GM23338 (cell line): ENCODE measurements at regions not wholly inside any gene's neighbourhood (a gene's known extent, or its start where the extent isn't known, plus 50 kb on each side); places are given as distances from the start of the nearest gene placed in this dataset.

Experiments used
- ATAC-seq: fragments of 200-7000 bp; cut with Tn5 transposase; 3 replicates; pipeline ENCODE4 v1.9.1; 2020
- DNase-seq: peaks from one replicate; pipeline ENCODE4 v3.0.0-alpha.2; 2015; ENCODE audit warnings: low spot score
- H2AFZ ChIP-seq: fragments of 200-600 bp; sonication (generic); 2 replicates; pipeline ENCODE4 v1.8.0; 2016; ENCODE audit warnings: antibody characterized with exemption, mild to moderate bottlenecking, moderate library complexity
- H3F3A ChIP-seq: fragments of 200-600 bp; sonication (generic); replicated peaks from 2 replicates; pipeline ENCODE4 v1.8.0; 2017; ENCODE audit warnings: antibody characterized with exemption, mixed run types, low read depth
- H3K27ac ChIP-seq: fragments of 200-600 bp; sonication (generic); 2 replicates; pipeline ENCODE4 v1.6.1; 2016; ENCODE audit warnings: low read depth
- H3K27me3 ChIP-seq: fragments of 200-600 bp; sonication (generic); 2 replicates; pipeline ENCODE4 v1.8.0; 2016; ENCODE audit warnings: mild to moderate bottlenecking, mixed run types, moderate library complexity; ENCODE audit not compliant: insufficient read depth
- H3K36me3 ChIP-seq: fragments of 200-600 bp; sonication (generic); 2 replicates; pipeline ENCODE4 v1.8.0; 2016; ENCODE audit warnings: mild to moderate bottlenecking; ENCODE audit not compliant: insufficient read depth
- H3K4me1 ChIP-seq: fragments of 200-600 bp; sonication (generic); 2 replicates; pipeline ENCODE4 v1.8.0; 2016; ENCODE audit warnings: mild to moderate bottlenecking, moderate library complexity; ENCODE audit not compliant: insufficient read depth
- H3K4me2 ChIP-seq: fragments of 200-600 bp; sonication (generic); 2 replicates; pipeline ENCODE4 v1.7.1; 2017; ENCODE audit warnings: mixed run types
- H3K4me3 ChIP-seq: fragments of 200-600 bp; sonication (generic); 2 replicates; pipeline ENCODE4 v1.6.1; 2016; ENCODE audit warnings: mixed run types
- H3K79me2 ChIP-seq: fragments of 200-600 bp; sonication (generic); replicated peaks from 2 replicates; pipeline ENCODE4 v1.8.0; 2017; ENCODE audit warnings: mild to moderate bottlenecking; ENCODE audit not compliant: insufficient read depth
- H3K9me2 ChIP-seq: fragments of 200-600 bp; sonication (generic); 2 replicates; pipeline ENCODE4 v1.8.0; 2017; ENCODE audit not compliant: insufficient read depth
- H4K20me1 ChIP-seq: fragments of 200-600 bp; sonication (generic); replicated peaks from 2 replicates; pipeline ENCODE4 v1.8.0; 2017; ENCODE audit warnings: mild to moderate bottlenecking; ENCODE audit not compliant: insufficient read depth
- H3K27ac Mint-ChIP-seq: 2 replicates; pipeline ENCODE4 v1.8.0; 2020; ENCODE audit warnings: inconsistent platforms, mild to moderate bottlenecking, moderate library complexity, mixed read lengths
- H3K27me3 Mint-ChIP-seq: 3 replicates; pipeline ENCODE4 v1.8.0; 2022; ENCODE audit warnings: low read depth, mild to moderate bottlenecking, moderate library complexity, mixed read lengths, inconsistent platforms; ENCODE audit not compliant: insufficient read depth, poor library complexity
- H3K36me3 Mint-ChIP-seq: 3 replicates; pipeline ENCODE4 v1.8.0; 2021; ENCODE audit warnings: low read depth, mild to moderate bottlenecking, inconsistent platforms, moderate library complexity, mixed read lengths
- H3K4me1 Mint-ChIP-seq: 3 replicates; pipeline ENCODE4 v1.8.0; 2020; ENCODE audit warnings: mild to moderate bottlenecking, inconsistent platforms, mixed read lengths
- H3K4me3 Mint-ChIP-seq: 3 replicates; pipeline ENCODE4 v1.8.0; 2021; ENCODE audit warnings: moderate library complexity, mild to moderate bottlenecking, inconsistent platforms, mixed read lengths
- H3K9me3 Mint-ChIP-seq: 3 replicates; pipeline ENCODE4 v1.8.0; 2020; ENCODE audit warnings: moderate library complexity, mild to moderate bottlenecking, inconsistent platforms, mixed read lengths
- CREB1 ChIP-seq: fragments of 250-450 bp; sonication (Bioruptor Pico); IDR thresholded peaks from 2 replicates; pipeline ENCODE4 v1.5.0; 2020; ENCODE audit warnings: low read depth, mild to moderate bottlenecking, moderate library complexity
- EZH2 ChIP-seq: fragments of 200-600 bp; sonication (generic); IDR thresholded peaks from one replicate; pipeline ENCODE4 v1.8.0; 2017; ENCODE audit warnings: antibody characterized with exemption, mild to moderate bottlenecking, low read depth; ENCODE audit not compliant: unreplicated experiment
- EZH2phosphoT487 ChIP-seq: fragments of 200-600 bp; sonication (generic); IDR thresholded peaks from one replicate; pipeline ENCODE4 v1.8.1; 2018; ENCODE audit warnings: antibody characterized with exemption; ENCODE audit not compliant: unreplicated experiment
- JUNB ChIP-seq: IDR thresholded peaks from one replicate; pipeline ENCODE4 v1.6.1; 2016; ENCODE audit warnings: antibody characterized with exemption; ENCODE audit not compliant: unreplicated experiment
- NANOG ChIP-seq: IDR thresholded peaks from 2 replicates; pipeline ENCODE4 v1.6.1; 2016; ENCODE audit warnings: antibody characterized with exemption, borderline replicate concordance
- STAT1 ChIP-seq: IDR thresholded peaks from one replicate; pipeline ENCODE4 v1.6.1; 2016; ENCODE audit warnings: antibody characterized with exemption; ENCODE audit not compliant: unreplicated experiment
- ZNF114 ChIP-seq: fragments of 250-450 bp; sonication (Bioruptor Pico); IDR thresholded peaks from 2 replicates; pipeline ENCODE4 v1.5.0; 2020; ENCODE audit warnings: mild to moderate bottlenecking, moderate library complexity
- ZNF331 ChIP-seq: fragments of 250-450 bp; sonication (Bioruptor Pico); IDR thresholded peaks from 2 replicates; pipeline ENCODE4 v1.5.0; 2020; ENCODE audit warnings: low read depth, mild to moderate bottlenecking, moderate library complexity
- TF ChIP-seq, protein P1 (sequence below): fragments of 250-450 bp; sonication (Bioruptor Pico); IDR thresholded peaks from 2 replicates; pipeline ENCODE4 v1.5.0; 2020; ENCODE audit warnings: mild to moderate bottlenecking, moderate library complexity
- TF ChIP-seq, protein P2 (sequence below): IDR thresholded peaks from 2 replicates; pipeline ENCODE4 v1.6.1; 2016; ENCODE audit warnings: antibody characterized with exemption
- TF ChIP-seq, protein P3 (sequence below): IDR thresholded peaks from one replicate; pipeline ENCODE4 v1.6.1; 2018; ENCODE audit warnings: antibody characterized with exemption; ENCODE audit not compliant: unreplicated experiment

DNA sequence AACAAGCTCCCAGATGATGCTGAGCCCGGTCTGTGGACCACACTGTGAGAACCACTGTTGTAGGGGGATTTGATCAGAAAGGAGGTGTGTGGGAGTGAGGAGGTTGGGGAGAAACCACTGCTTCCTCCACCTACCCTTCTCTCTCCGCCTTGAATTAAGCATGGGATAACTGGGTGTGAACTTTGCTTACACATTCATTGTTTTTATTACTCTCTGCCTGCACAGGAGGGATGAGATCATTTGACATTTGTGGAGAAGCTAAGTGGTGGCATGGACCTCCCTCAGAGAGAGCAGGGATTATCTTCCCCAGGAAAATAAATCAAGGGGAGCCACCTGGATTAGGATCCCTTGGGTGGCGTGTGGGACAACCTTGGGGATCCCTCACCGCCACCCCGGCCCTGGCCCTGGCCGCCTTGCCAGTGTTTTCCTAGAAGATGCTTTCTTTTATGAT is 212.1 kb upstream of the ATP6AP2 start:
- no peak overlapping the region for H3K4me3 Mint-ChIP-seq
- H3K79me2 ChIP-seq = no peaks in the 10 kb centered on the region
- H3K27me3 Mint-ChIP-seq = peaks cover 4% of the 10 kb centered on the region
- no peaks in the 10 kb centered on the region for H3K36me3 ChIP-seq
- H3K27me3 ChIP-seq = no peaks in the 10 kb centered on the region
- no peaks in the 10 kb centered on the region for H4K20me1 ChIP-seq
- no peak for DNase-seq
- H3K4me1 Mint-ChIP-seq = no peaks in the 10 kb centered on the region
- H2AFZ ChIP-seq = no peak overlapping the region
- H3K9me2 ChIP-seq = no peaks in the 10 kb centered on the region
- H3K36me3 Mint-ChIP-seq = no peaks in the 10 kb centered on the region
- no peak for ATAC-seq
- no peaks in the 10 kb centered on the region for H3F3A ChIP-seq
- H3K27ac ChIP-seq = no peak overlapping the region
- H3K4me1 ChIP-seq = no peaks in the 10 kb centered on the region
- peaks cover 11% of the 10 kb centered on the region; the same call in 2 of the 3 replicates for H3K9me3 Mint-ChIP-seq
- no peak for TF ChIP-seq EZH2
- TF ChIP-seq NANOG = no peak
- TF ChIP-seq EZH2phosphoT487 = no peak
- TF ChIP-seq CREB1 (CRISPR knock-in tag) = no peak
- TF ChIP-seq, protein P1, sequence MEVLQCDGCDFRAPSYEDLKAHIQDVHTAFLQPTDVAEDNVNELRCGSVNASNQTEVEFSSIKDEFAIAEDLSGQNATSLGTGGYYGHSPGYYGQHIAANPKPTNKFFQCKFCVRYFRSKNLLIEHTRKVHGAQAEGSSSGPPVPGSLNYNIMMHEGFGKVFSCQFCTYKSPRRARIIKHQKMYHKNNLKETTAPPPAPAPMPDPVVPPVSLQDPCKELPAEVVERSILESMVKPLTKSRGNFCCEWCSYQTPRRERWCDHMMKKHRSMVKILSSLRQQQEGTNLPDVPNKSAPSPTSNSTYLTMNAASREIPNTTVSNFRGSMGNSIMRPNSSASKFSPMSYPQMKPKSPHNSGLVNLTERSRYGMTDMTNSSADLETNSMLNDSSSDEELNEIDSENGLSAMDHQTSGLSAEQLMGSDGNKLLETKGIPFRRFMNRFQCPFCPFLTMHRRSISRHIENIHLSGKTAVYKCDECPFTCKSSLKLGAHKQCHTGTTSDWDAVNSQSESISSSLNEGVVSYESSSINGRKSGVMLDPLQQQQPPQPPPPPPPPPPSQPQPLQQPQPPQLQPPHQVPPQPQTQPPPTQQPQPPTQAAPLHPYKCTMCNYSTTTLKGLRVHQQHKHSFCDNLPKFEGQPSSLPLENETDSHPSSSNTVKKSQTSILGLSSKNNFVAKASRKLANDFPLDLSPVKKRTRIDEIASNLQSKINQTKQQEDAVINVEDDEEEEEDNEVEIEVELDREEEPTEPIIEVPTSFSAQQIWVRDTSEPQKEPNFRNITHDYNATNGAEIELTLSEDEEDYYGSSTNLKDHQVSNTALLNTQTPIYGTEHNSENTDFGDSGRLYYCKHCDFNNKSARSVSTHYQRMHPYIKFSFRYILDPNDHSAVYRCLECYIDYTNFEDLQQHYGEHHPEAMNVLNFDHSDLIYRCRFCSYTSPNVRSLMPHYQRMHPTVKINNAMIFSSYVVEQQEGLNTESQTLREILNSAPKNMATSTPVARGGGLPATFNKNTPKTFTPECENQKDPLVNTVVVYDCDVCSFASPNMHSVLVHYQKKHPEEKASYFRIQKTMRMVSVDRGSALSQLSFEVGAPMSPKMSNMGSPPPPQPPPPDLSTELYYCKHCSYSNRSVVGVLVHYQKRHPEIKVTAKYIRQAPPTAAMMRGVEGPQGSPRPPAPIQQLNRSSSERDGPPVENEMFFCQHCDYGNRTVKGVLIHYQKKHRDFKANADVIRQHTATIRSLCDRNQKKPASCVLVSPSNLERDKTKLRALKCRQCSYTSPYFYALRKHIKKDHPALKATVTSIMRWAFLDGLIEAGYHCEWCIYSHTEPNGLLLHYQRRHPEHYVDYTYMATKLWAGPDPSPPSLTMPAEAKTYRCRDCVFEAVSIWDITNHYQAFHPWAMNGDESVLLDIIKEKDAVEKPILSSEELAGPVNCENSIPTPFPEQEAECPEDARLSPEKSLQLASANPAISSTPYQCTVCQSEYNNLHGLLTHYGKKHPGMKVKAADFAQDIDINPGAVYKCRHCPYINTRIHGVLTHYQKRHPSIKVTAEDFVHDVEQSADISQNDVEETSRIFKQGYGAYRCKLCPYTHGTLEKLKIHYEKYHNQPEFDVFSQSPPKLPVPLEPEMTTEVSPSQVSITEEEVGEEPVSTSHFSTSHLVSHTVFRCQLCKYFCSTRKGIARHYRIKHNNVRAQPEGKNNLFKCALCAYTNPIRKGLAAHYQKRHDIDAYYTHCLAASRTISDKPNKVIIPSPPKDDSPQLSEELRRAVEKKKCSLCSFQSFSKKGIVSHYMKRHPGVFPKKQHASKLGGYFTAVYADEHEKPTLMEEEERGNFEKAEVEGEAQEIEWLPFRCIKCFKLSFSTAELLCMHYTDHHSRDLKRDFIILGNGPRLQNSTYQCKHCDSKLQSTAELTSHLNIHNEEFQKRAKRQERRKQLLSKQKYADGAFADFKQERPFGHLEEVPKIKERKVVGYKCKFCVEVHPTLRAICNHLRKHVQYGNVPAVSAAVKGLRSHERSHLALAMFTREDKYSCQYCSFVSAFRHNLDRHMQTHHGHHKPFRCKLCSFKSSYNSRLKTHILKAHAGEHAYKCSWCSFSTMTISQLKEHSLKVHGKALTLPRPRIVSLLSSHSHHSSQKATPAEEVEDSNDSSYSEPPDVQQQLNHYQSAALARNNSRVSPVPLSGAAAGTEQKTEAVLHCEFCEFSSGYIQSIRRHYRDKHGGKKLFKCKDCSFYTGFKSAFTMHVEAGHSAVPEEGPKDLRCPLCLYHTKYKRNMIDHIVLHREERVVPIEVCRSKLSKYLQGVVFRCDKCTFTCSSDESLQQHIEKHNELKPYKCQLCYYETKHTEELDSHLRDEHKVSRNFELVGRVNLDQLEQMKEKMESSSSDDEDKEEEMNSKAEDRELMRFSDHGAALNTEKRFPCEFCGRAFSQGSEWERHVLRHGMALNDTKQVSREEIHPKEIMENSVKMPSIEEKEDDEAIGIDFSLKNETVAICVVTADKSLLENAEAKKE = no peak
- TF ChIP-seq ZNF331 = no peak
- TF ChIP-seq, protein P2, sequence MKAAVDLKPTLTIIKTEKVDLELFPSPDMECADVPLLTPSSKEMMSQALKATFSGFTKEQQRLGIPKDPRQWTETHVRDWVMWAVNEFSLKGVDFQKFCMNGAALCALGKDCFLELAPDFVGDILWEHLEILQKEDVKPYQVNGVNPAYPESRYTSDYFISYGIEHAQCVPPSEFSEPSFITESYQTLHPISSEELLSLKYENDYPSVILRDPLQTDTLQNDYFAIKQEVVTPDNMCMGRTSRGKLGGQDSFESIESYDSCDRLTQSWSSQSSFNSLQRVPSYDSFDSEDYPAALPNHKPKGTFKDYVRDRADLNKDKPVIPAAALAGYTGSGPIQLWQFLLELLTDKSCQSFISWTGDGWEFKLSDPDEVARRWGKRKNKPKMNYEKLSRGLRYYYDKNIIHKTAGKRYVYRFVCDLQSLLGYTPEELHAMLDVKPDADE = no peak
- TF ChIP-seq STAT1 = no peak
- TF ChIP-seq ZNF114 (CRISPR knock-in tag) = no peak
- TF ChIP-seq JUNB = no peak
- TF ChIP-seq, protein P3, sequence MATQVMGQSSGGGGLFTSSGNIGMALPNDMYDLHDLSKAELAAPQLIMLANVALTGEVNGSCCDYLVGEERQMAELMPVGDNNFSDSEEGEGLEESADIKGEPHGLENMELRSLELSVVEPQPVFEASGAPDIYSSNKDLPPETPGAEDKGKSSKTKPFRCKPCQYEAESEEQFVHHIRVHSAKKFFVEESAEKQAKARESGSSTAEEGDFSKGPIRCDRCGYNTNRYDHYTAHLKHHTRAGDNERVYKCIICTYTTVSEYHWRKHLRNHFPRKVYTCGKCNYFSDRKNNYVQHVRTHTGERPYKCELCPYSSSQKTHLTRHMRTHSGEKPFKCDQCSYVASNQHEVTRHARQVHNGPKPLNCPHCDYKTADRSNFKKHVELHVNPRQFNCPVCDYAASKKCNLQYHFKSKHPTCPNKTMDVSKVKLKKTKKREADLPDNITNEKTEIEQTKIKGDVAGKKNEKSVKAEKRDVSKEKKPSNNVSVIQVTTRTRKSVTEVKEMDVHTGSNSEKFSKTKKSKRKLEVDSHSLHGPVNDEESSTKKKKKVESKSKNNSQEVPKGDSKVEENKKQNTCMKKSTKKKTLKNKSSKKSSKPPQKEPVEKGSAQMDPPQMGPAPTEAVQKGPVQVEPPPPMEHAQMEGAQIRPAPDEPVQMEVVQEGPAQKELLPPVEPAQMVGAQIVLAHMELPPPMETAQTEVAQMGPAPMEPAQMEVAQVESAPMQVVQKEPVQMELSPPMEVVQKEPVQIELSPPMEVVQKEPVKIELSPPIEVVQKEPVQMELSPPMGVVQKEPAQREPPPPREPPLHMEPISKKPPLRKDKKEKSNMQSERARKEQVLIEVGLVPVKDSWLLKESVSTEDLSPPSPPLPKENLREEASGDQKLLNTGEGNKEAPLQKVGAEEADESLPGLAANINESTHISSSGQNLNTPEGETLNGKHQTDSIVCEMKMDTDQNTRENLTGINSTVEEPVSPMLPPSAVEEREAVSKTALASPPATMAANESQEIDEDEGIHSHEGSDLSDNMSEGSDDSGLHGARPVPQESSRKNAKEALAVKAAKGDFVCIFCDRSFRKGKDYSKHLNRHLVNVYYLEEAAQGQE = no peak
- H3K4me3 ChIP-seq = no peak overlapping the region
- H3K27ac Mint-ChIP-seq = no peak overlapping the region
- H3K4me2 ChIP-seq = no peak overlapping the region
